ENCODE measurements at regions not wholly inside any gene's neighbourhood (a gene's known extent, or its start where the extent isn't known, plus 50 kb on each side); places are given as distances from the start of the nearest gene placed in this dataset.

DNA sequence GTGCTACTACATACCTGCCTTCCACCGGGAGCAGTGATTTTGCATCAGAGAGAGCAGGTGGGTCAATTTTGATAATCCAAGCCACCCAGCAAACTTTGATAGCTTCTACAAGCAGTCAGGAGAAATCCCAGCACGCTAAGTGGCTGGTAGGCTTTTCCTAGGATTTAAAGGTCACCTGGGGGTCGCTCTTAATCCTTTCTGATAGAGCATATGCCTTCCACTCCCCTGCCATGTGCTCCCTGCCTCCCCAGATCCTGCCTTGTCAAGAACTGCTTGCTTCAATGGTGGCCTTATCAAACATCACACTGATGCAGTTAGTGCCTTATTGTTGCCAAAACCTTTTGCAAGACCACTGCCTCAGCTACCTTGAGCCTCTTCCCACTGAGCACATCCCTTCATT, 462.3 kb upstream of the MEX3C start (continued):
- TF ChIP-seq TAF1 (IDR thresholded peaks at IDR 0.05; ENCODE audit: borderline replicate concordance, low read depth, low read length), result no peak
- TF ChIP-seq IRF3 (IDR thresholded peaks at IDR 0.05; ENCODE audit: low read depth, low read length), result no peak

- H2AFZ ChIP-seq (ENCODE audit: low read depth), result no peak overlapping the region
- no peaks in the 10 kb centered on the region for H3K79me2 ChIP-seq (ENCODE audit: insufficient read depth)
- CTCF ChIA-PET, result interaction anchor here (1.2 kb wide), 1 partner anchor 8 kb away, joined by 5 read pairs; no protein-coding TSS in a partner anchor
- no peak overlapping the region for H3K4me2 ChIP-seq
- no peaks in the 10 kb centered on the region for H3F3A ChIP-seq (replicated peaks; ENCODE audit: insufficient read depth)
- H3K9me2 ChIP-seq, result no peaks in the 10 kb centered on the region
- no peaks in the 10 kb centered on the region for H3K36me3 ChIP-seq (replicated peaks in 1 of 2; ENCODE audit: control insufficient read depth in 1 of 2, insufficient read depth in 2 of 2, low read length in 1 of 2)
- WGBS (ENCODE audit: low lambda C conversion rate), result 26% methylated on average over 2 of the region's 2 CpGs
- H4K20me1 ChIP-seq (ENCODE audit: insufficient read depth), result no peaks in the 10 kb centered on the region
- H3K27me3 ChIP-seq (ENCODE audit: insufficient read depth), result no peaks in the 10 kb centered on the region
- no peak overlapping the region for H3K27ac ChIP-seq (ENCODE audit: low read depth in 2 of 2, low read length in 1 of 2)
- no peak overlapping the region for H3K9ac ChIP-seq
- no peak overlapping the region for H3K4me3 ChIP-seq (ENCODE audit: low read depth in 2 of 2, low read length in 1 of 2)
- H3K9me3 ChIP-seq, result no peaks in the 10 kb centered on the region
- TF ChIP-seq EZH2phosphoT487 (IDR thresholded peaks at IDR 0.05; ENCODE audit: borderline replicate concordance, low read depth) (no peak), SMC3 (IDR thresholded peaks at IDR 0.05; ENCODE audit: low read depth, low read length) (no peak), TCF12 (IDR thresholded peaks at IDR 0.05) (no peak), RCOR1 (IDR thresholded peaks at IDR 0.05; ENCODE audit: low read length) (no peak)
- TF ChIP-seq, protein P1, sequence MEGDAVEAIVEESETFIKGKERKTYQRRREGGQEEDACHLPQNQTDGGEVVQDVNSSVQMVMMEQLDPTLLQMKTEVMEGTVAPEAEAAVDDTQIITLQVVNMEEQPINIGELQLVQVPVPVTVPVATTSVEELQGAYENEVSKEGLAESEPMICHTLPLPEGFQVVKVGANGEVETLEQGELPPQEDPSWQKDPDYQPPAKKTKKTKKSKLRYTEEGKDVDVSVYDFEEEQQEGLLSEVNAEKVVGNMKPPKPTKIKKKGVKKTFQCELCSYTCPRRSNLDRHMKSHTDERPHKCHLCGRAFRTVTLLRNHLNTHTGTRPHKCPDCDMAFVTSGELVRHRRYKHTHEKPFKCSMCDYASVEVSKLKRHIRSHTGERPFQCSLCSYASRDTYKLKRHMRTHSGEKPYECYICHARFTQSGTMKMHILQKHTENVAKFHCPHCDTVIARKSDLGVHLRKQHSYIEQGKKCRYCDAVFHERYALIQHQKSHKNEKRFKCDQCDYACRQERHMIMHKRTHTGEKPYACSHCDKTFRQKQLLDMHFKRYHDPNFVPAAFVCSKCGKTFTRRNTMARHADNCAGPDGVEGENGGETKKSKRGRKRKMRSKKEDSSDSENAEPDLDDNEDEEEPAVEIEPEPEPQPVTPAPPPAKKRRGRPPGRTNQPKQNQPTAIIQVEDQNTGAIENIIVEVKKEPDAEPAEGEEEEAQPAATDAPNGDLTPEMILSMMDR (IDR thresholded peaks at IDR 0.05), result no peak
- no peak for DNase-seq
- POLR2A ChIA-PET, result no interaction called here
- H3K4me1 ChIP-seq (ENCODE audit: control insufficient read depth in 1 of 2, insufficient read depth in 2 of 2, low read depth in 1 of 2, low read length in 1 of 2), result peaks cover 0 to 5% of the 10 kb centered on the region in 2 experiments; a peak in 1 of 4 replicates
Observed at GRCh38 chr18:51660188-51660715, 462.8 kb upstream of the MEX3C start.

DNA sequence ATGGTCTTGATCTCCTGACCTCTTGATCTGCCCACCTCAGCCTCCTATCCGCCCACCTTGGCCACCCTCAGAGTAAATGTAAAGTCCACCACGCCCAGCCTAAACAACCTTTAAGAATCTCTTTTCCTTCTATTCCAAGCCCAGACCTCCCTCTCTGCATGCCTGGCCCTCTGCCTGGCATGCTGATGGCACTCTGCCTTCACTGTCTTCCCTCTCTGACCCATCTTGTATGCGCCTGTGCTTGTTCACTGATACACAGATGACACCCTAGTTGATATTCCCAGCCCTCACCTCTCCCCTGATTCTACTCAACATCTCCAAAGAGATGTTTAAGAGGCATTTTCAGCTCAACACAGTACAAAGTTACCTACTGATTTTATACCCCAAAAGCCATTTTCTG, 466.8 kb upstream of the MEX3C start:
- H3K27me3 ChIP-seq (ENCODE audit: insufficient read depth), result no peaks in the 10 kb centered on the region
- ChIA-PET POLR2A (no interaction called here), CTCF (interaction anchor here (0.8 to 1.5 kb wide), 2 partner anchors 18 to 43 kb away, joined by 3 read pairs; no protein-coding TSS in a partner anchor)
- H3K36me3 ChIP-seq (replicated peaks in 1 of 2; ENCODE audit: control insufficient read depth in 1 of 2, insufficient read depth in 2 of 2, low read length in 1 of 2), result no peaks in the 10 kb centered on the region
- H2AFZ ChIP-seq (ENCODE audit: low read depth), result no peak overlapping the region
- no peak overlapping the region for H3K4me3 ChIP-seq (ENCODE audit: low read depth in 2 of 2, low read length in 1 of 2)
- H3K79me2 ChIP-seq (ENCODE audit: insufficient read depth), result no peaks in the 10 kb centered on the region
- H3K27ac ChIP-seq (ENCODE audit: low read depth in 2 of 2, low read length in 1 of 2), result no peak overlapping the region
- DNase-seq, result no peak
- H3K9me3 ChIP-seq, result no peaks in the 10 kb centered on the region
- 45% methylated on average over 3 of the region's 3 CpGs for WGBS (ENCODE audit: low lambda C conversion rate)
- peaks cover 0 to 17% of the 10 kb centered on the region in 2 experiments; a peak in 2 of 4 replicates for H3K4me1 ChIP-seq (ENCODE audit: control insufficient read depth in 1 of 2, insufficient read depth in 2 of 2, low read depth in 1 of 2, low read length in 1 of 2)
- H3F3A ChIP-seq (replicated peaks; ENCODE audit: insufficient read depth), result no peaks in the 10 kb centered on the region
- no peaks in the 10 kb centered on the region for H4K20me1 ChIP-seq (ENCODE audit: insufficient read depth)
- H3K9me2 ChIP-seq, result no peaks in the 10 kb centered on the region
- H3K9ac ChIP-seq, result no peak overlapping the region
- no peak overlapping the region for H3K4me2 ChIP-seq
- TF ChIP-seq FOXJ3 (CRISPR knock-in tag; IDR thresholded peaks at IDR 0.05), result no peak
- TF ChIP-seq, protein P2, sequence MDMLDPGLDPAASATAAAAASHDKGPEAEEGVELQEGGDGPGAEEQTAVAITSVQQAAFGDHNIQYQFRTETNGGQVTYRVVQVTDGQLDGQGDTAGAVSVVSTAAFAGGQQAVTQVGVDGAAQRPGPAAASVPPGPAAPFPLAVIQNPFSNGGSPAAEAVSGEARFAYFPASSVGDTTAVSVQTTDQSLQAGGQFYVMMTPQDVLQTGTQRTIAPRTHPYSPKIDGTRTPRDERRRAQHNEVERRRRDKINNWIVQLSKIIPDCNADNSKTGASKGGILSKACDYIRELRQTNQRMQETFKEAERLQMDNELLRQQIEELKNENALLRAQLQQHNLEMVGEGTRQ (IDR thresholded peaks at IDR 0.05; ENCODE audit: borderline replicate concordance, low read depth, low read length), result no peak
- no peak for TF ChIP-seq RAD21 (IDR thresholded peaks at IDR 0.05; ENCODE audit: low read length)
- no peak for TF ChIP-seq TAF1 (IDR thresholded peaks at IDR 0.05; ENCODE audit: borderline replicate concordance, low read depth, low read length)
- TF ChIP-seq TCF12 (IDR thresholded peaks at IDR 0.05), result no peak
- no peak for TF ChIP-seq FOSL2 (IDR thresholded peaks at IDR 0.05; ENCODE audit: borderline replicate concordance, low read depth)
- no peak for TF ChIP-seq REST (IDR thresholded peaks at IDR 0.05; ENCODE audit: low read depth, low read length)
- TF ChIP-seq RXRA (IDR thresholded peaks at IDR 0.05; ENCODE audit: borderline replicate concordance, low read depth), result no peak
- no peak for TF ChIP-seq NFIC (IDR thresholded peaks at IDR 0.05; ENCODE audit: borderline replicate concordance)

Data from SK-N-SH (cell line).